Loucy (cell line): ENCODE measurements at regions not wholly inside any gene's neighbourhood (a gene's known extent, or its start where the extent isn't known, plus 50 kb on each side); places are given as distances from the start of the nearest gene placed in this dataset.

Experiments
- H2AFZ ChIP-seq: fragments of 200-600 bp; sonication (generic); 2 replicates; pipeline ENCODE4 v1.6.0; 2016; ENCODE audit warnings: antibody characterized with exemption, mild to moderate bottlenecking, low read length, moderate library complexity
- H3F3A ChIP-seq: fragments of 200-600 bp; 2 replicates; pipeline ENCODE4 v1.6.0; 2016; ENCODE audit warnings: antibody characterized with exemption, low read depth, mild to moderate bottlenecking
- H3K27me3 ChIP-seq: fragments of 200-600 bp; sonication (generic); 2 replicates; pipeline ENCODE4 v1.6.1; 2014; ENCODE audit warnings: low read length, mild to moderate bottlenecking; ENCODE audit not compliant: insufficient read depth, poor library complexity, severe bottlenecking
- H3K36me3 ChIP-seq: fragments of 200-600 bp; sonication (generic); 2 replicates; pipeline ENCODE4 v1.6.1; 2016; ENCODE audit warnings: low read length; ENCODE audit not compliant: insufficient read depth
- H3K4me1 ChIP-seq: fragments of 200-600 bp; sonication (generic); 2 replicates; pipeline ENCODE4 v1.5.1; 2014; ENCODE audit warnings: low read length, mild to moderate bottlenecking; ENCODE audit not compliant: insufficient read depth, poor library complexity, severe bottlenecking
- H3K4me2 ChIP-seq: fragments of 200-600 bp; sonication (generic); 2 replicates; pipeline ENCODE4 v1.6.0; 2014; ENCODE audit warnings: antibody characterized with exemption, low read length, low read depth, mild to moderate bottlenecking; ENCODE audit not compliant: poor library complexity, severe bottlenecking
- H3K4me3 ChIP-seq: fragments of 200-600 bp; sonication (generic); 2 replicates; pipeline ENCODE4 v1.5.1; 2014; ENCODE audit warnings: low read length, mild to moderate bottlenecking, mixed read lengths; ENCODE audit not compliant: poor library complexity, severe bottlenecking
- H3K79me2 ChIP-seq: fragments of 200-600 bp; sonication (generic); 2 replicates; pipeline ENCODE4 v1.6.1; 2014; ENCODE audit warnings: low read length; ENCODE audit not compliant: insufficient read depth
- H3K9ac ChIP-seq: fragments of 200-600 bp; sonication (generic); 2 replicates; pipeline ENCODE4 v1.6.0; 2014; ENCODE audit warnings: mild to moderate bottlenecking, low read depth, low read length, moderate library complexity; ENCODE audit not compliant: poor library complexity, severe bottlenecking
- H3K9me2 ChIP-seq: fragments of 200-600 bp; sonication (generic); replicated peaks from 2 replicates; pipeline ENCODE4 v1.6.1; 2016; ENCODE audit warnings: low read depth, low read length, mixed read lengths
- H3K9me3 ChIP-seq: fragments of 200-600 bp; sonication (generic); 2 replicates; pipeline ENCODE4 v1.6.1; 2014; ENCODE audit warnings: mild to moderate bottlenecking, antibody characterized with exemption, low read length, low read depth; ENCODE audit not compliant: insufficient read depth
- H4K20me1 ChIP-seq: fragments of 200-600 bp; sonication (generic); 2 replicates; pipeline ENCODE4 v1.6.0; 2014; ENCODE audit warnings: antibody characterized with exemption, low read length, mild to moderate bottlenecking; ENCODE audit not compliant: insufficient read depth, poor library complexity, severe bottlenecking
- CTCF ChIP-seq: fragments of 200-600 bp; sonication (generic); conservative IDR thresholded peaks from 2 replicates; pipeline ENCODE4 v1.5.1; 2014; ENCODE audit warnings: mild to moderate bottlenecking, antibody characterized with exemption, low read length
- EZH2phosphoT487 ChIP-seq: fragments of 200-600 bp; IDR thresholded peaks from 2 replicates; pipeline ENCODE4 v1.6.1; 2018; ENCODE audit warnings: antibody characterized with exemption, mild to moderate bottlenecking, moderate library complexity, borderline replicate concordance

GRCh38 chr16:59180083-59180476 lies 446.0 kb upstream of the GOT2 start:
- H4K20me1 ChIP-seq: no peaks in the 10 kb centered on the region
- H3K9me2 ChIP-seq: no peaks in the 10 kb centered on the region
- H3K36me3 ChIP-seq: no peaks in the 10 kb centered on the region
- H3K79me2 ChIP-seq: no peaks in the 10 kb centered on the region
- H3K27me3 ChIP-seq: no peaks in the 10 kb centered on the region
- TF ChIP-seq EZH2phosphoT487 (no peak), CTCF (no peak)
- H3K4me3 ChIP-seq: no peak overlapping the region
- H3K4me2 ChIP-seq: no peak overlapping the region
- H3K9ac ChIP-seq: no peak overlapping the region
- no peaks in the 10 kb centered on the region for H3K4me1 ChIP-seq
- no peak overlapping the region for H2AFZ ChIP-seq
- no peaks in the 10 kb centered on the region; the same call in 1 of the 2 replicates for H3K9me3 ChIP-seq
- H3F3A ChIP-seq: no peaks in the 10 kb centered on the region

GRCh38 chr16:59179446-59180082 lies 445.4 kb upstream of the GOT2 start:
- Histone ChIP-seq H4K20me1 (no peaks in the 10 kb centered on the region), H3K36me3 (no peaks in the 10 kb centered on the region), H3K27me3 (no peaks in the 10 kb centered on the region), H3K9ac (no peak overlapping the region), H3K9me2 (no peaks in the 10 kb centered on the region), H3K9me3 (no peaks in the 10 kb centered on the region; the same call in 1 of the 2 replicates), H3K4me1 (no peaks in the 10 kb centered on the region), H3K79me2 (no peaks in the 10 kb centered on the region), H3K4me3 (no peak overlapping the region), H3K4me2 (no peak overlapping the region), H3F3A (no peaks in the 10 kb centered on the region), H2AFZ (no peak overlapping the region)
- no peak for TF ChIP-seq CTCF
- TF ChIP-seq EZH2phosphoT487: no peak

- no peak overlapping the region for H3K4me3 ChIP-seq
- no peaks in the 10 kb centered on the region for H3F3A ChIP-seq
These were observed 439.3 kb upstream of the GOT2 start for GRCh38 chr16:59173408-59173831.

More at GRCh38 chr16:59173408-59173831, 439.3 kb upstream of the GOT2 start:
- H3K9ac ChIP-seq: no peak overlapping the region
- no peaks in the 10 kb centered on the region for H4K20me1 ChIP-seq
- H3K4me1 ChIP-seq: no peaks in the 10 kb centered on the region
- no peak overlapping the region for H2AFZ ChIP-seq
- no peaks in the 10 kb centered on the region; the same call in none of the 2 replicates for H3K9me3 ChIP-seq
- no peaks in the 10 kb centered on the region for H3K27me3 ChIP-seq
- no peaks in the 10 kb centered on the region for H3K79me2 ChIP-seq
- no peaks in the 10 kb centered on the region for H3K9me2 ChIP-seq
- TF ChIP-seq CTCF: no peak
- TF ChIP-seq EZH2phosphoT487: no peak
- no peak overlapping the region for H3K4me2 ChIP-seq
- H3K36me3 ChIP-seq: no peaks in the 10 kb centered on the region
